H9 (cell line): ENCODE measurements at regions not wholly inside any gene's neighbourhood (a gene's known extent, or its start where the extent isn't known, plus 50 kb on each side); places are given as distances from the start of the nearest gene placed in this dataset.

ENCODE experiments used
- DNase-seq: peaks from one replicate; pipeline ENCODE4 v3.0.0-alpha.2; 2017
- H2AFZ ChIP-seq: one replicate; pipeline ENCODE4 v1.6.1; 2013; ENCODE audit warnings: mild to moderate bottlenecking, low read length, control low read depth, moderate library complexity
- H2AK5ac ChIP-seq: 2 replicates; pipeline ENCODE4 v1.6.1; 2013; ENCODE audit warnings: low read length, control low read depth, mixed read lengths; ENCODE audit not compliant: insufficient read length
- H2BK120ac ChIP-seq: one replicate; pipeline ENCODE4 v1.6.1; 2013; ENCODE audit warnings: low read depth, mild to moderate bottlenecking, low read length, control low read depth, inconsistent platforms; ENCODE audit not compliant: poor library complexity, severe bottlenecking
- H2BK12ac ChIP-seq: 2 replicates; pipeline ENCODE4 v1.6.1; 2013; ENCODE audit warnings: low read length, control low read depth, mixed read lengths, low read depth; ENCODE audit not compliant: insufficient read length
- H2BK15ac ChIP-seq: 2 replicates; pipeline ENCODE4 v1.6.1; 2013; ENCODE audit warnings: low read depth, low read length, control low read depth
- H2BK20ac ChIP-seq: one replicate; pipeline ENCODE4 v1.6.1; 2013; ENCODE audit warnings: low read depth, mild to moderate bottlenecking, low read length, control low read depth, inconsistent platforms; ENCODE audit not compliant: poor library complexity, severe bottlenecking
- H2BK5ac ChIP-seq: 2 replicates; pipeline ENCODE4 v1.6.1; 2013; ENCODE audit warnings: low read length, control low read depth, mixed read lengths; ENCODE audit not compliant: insufficient read length
- H3K14ac ChIP-seq: 2 replicates; pipeline ENCODE4 v1.6.1; 2013; ENCODE audit warnings: low read length, control low read depth; ENCODE audit not compliant: insufficient read depth
- H3K18ac ChIP-seq: 2 replicates; pipeline ENCODE4 v1.6.1; 2013; ENCODE audit warnings: low read depth, mild to moderate bottlenecking, mixed read lengths, low read length, control low read depth; ENCODE audit not compliant: insufficient read length
- H3K23ac ChIP-seq: 2 replicates; pipeline ENCODE4 v1.6.1; 2013; ENCODE audit warnings: low read length, control low read depth, mixed read lengths, low read depth; ENCODE audit not compliant: insufficient read length
- H3K23me2 ChIP-seq: 2 replicates; pipeline ENCODE4 v1.6.1; 2013; ENCODE audit warnings: low read depth, mild to moderate bottlenecking, mixed read lengths, low read length, control low read depth; ENCODE audit not compliant: insufficient read length, poor library complexity, severe bottlenecking
- H3K27ac ChIP-seq: 2 replicates; pipeline ENCODE4 v1.5.1; 2013; ENCODE audit warnings: low read length, control low read depth, mixed read lengths, low read depth; ENCODE audit not compliant: insufficient read length
- H3K27me3 ChIP-seq: 2 replicates; pipeline ENCODE4 v1.6.1; 2013; ENCODE audit warnings: low read length, control low read depth, inconsistent platforms; ENCODE audit not compliant: insufficient read depth
- H3K4ac ChIP-seq: 2 replicates; pipeline ENCODE4 v1.6.1; 2013; ENCODE audit warnings: low read depth, mild to moderate bottlenecking, control low read depth, inconsistent platforms, low read length, moderate library complexity
- H3K4me1 ChIP-seq: 2 replicates; pipeline ENCODE4 v1.6.1; 2013; ENCODE audit warnings: low read length, control low read depth, inconsistent platforms; ENCODE audit not compliant: insufficient read depth
- H3K4me2 ChIP-seq: 2 replicates; pipeline ENCODE4 v1.6.1; 2013; ENCODE audit warnings: low read length, control low read depth, mixed read lengths; ENCODE audit not compliant: insufficient read length, insufficient read depth
- H3K56ac ChIP-seq: 2 replicates; pipeline ENCODE4 v1.6.1; 2013; ENCODE audit warnings: low read depth, mild to moderate bottlenecking, mixed read lengths, low read length, control low read depth; ENCODE audit not compliant: insufficient read length
- H3K79me1 ChIP-seq: 2 replicates; pipeline ENCODE4 v1.6.1; 2013; ENCODE audit warnings: low read depth, mild to moderate bottlenecking, moderate library complexity, low read length, control low read depth, inconsistent platforms; ENCODE audit not compliant: insufficient read depth, poor library complexity, severe bottlenecking
- H3K79me2 ChIP-seq: 2 replicates; pipeline ENCODE4 v1.6.1; 2013; ENCODE audit warnings: low read length, control low read depth, inconsistent platforms; ENCODE audit not compliant: insufficient read depth
- H3K9ac ChIP-seq: 2 replicates; pipeline ENCODE4 v1.6.1; 2013; ENCODE audit warnings: low read length, control low read depth, mixed read lengths; ENCODE audit not compliant: insufficient read length; ENCODE audit errors: extremely low read depth
- H3K9me3 ChIP-seq: one replicate; pipeline ENCODE4 v1.6.1; 2013; ENCODE audit warnings: low read depth, low read length, inconsistent platforms; ENCODE audit not compliant: control insufficient read depth
- H3T11ph ChIP-seq: one replicate; pipeline ENCODE4 v1.6.1; 2013; ENCODE audit warnings: mild to moderate bottlenecking, low read length, control low read depth, inconsistent platforms
- H4K20me1 ChIP-seq: one replicate; pipeline ENCODE4 v1.6.1; 2013; ENCODE audit not compliant: control insufficient read depth, insufficient read length, insufficient read depth
- H4K5ac ChIP-seq: 2 replicates; pipeline ENCODE4 v1.6.1; 2013; ENCODE audit warnings: low read depth, mild to moderate bottlenecking, mixed read lengths, low read length, control low read depth; ENCODE audit not compliant: insufficient read length
- H4K8ac ChIP-seq: replicated peaks from 2 replicates; pipeline ENCODE4 v1.6.1; 2013; ENCODE audit warnings: low read length, control low read depth, mixed read lengths, low read depth; ENCODE audit not compliant: insufficient read length
- H4K91ac ChIP-seq: 2 replicates; pipeline ENCODE4 v1.6.1; 2013; ENCODE audit warnings: low read depth, mild to moderate bottlenecking, moderate library complexity, mixed read lengths, low read length, control low read depth; ENCODE audit not compliant: insufficient read length
- H3K27ac Mint-ChIP-seq, 3 experiments: 2 replicates in 2 of 3; 3 replicates in 1 of 3; pipeline ENCODE4 v1.8.0; 2020 to 2021; ENCODE audit warnings: mixed read lengths in 3 of 3, mild to moderate bottlenecking in 1 of 3, moderate library complexity in 1 of 3
- H3K27me3 Mint-ChIP-seq: 2 replicates; pipeline ENCODE4 v1.8.0; 2021; ENCODE audit warnings: low read depth, mild to moderate bottlenecking, moderate library complexity, mixed read lengths
- H3K36me3 Mint-ChIP-seq, 3 experiments: 2 replicates in 2 of 3; 3 replicates in 1 of 3; pipeline ENCODE4 v1.8.0; 2020 to 2021; ENCODE audit warnings: low read depth in 3 of 3, mixed read lengths in 3 of 3; ENCODE audit not compliant: insufficient read depth in 1 of 3
- H3K4me1 Mint-ChIP-seq, 2 experiments: 2 replicates each; pipeline ENCODE4 v1.8.0; 2020; ENCODE audit warnings: mixed read lengths in 2 of 2
- H3K4me3 Mint-ChIP-seq, 2 experiments: 2 replicates in 1 of 2; 3 replicates in 1 of 2; pipeline ENCODE4 v1.8.0; 2020 to 2021; ENCODE audit warnings: mild to moderate bottlenecking in 2 of 2, mixed read lengths in 2 of 2, moderate library complexity in 1 of 2
- H3K9me3 Mint-ChIP-seq, 2 experiments: 2 replicates in 1 of 2; 3 replicates in 1 of 2; pipeline ENCODE4 v1.8.0; 2020; ENCODE audit warnings: mild to moderate bottlenecking in 2 of 2, mixed read lengths in 2 of 2, moderate library complexity in 1 of 2
- CTCF ChIP-seq: fragments of 200-600 bp; sonication (generic); conservative IDR thresholded peaks from 3 replicates; pipeline ENCODE4 v1.8.0; 2021; ENCODE audit warnings: antibody characterized with exemption, mild to moderate bottlenecking
- WGBS: extraction: QIAGEN DNeasy Blood & Tissue Kit; methylation state at CpG from one replicate; pipeline ENCODE4 v1.1.7; 2013; ENCODE audit warnings: missing lambda C conversion rate, low lambda C conversion rate, mixed read lengths; ENCODE audit not compliant: insufficient read length; ENCODE audit errors: extremely low coverage; 5-methylcytosine and 5-hydroxymethylcytosine counted together

- no peak overlapping the region for H4K8ac ChIP-seq
- no peaks in the 10 kb centered on the region; the same call in 1 of the 2 replicates for H3K4me1 ChIP-seq
- DNase-seq, result no peak
- no peak overlapping the region for H3K56ac ChIP-seq
- no peaks in the 10 kb centered on the region for H3K23me2 ChIP-seq
- no peak overlapping the region for H3K4me3 Mint-ChIP-seq
- no peak overlapping the region for H2BK5ac ChIP-seq
- H3K4me1 Mint-ChIP-seq, result no peaks in the 10 kb centered on the region
- no peak overlapping the region for H3K4ac ChIP-seq
- H3K4me2 ChIP-seq, result no peak overlapping the region
- H3K9me3 ChIP-seq, result no peaks in the 10 kb centered on the region
- TF ChIP-seq CTCF, result no peak
- no peak overlapping the region for H3K9ac ChIP-seq
- no peak overlapping the region for H3K14ac ChIP-seq
- H3K9me3 Mint-ChIP-seq, result no peaks in the 10 kb centered on the region
- H3K27me3 ChIP-seq, result no peaks in the 10 kb centered on the region
- H3K79me2 ChIP-seq, result no peaks in the 10 kb centered on the region
- no peak overlapping the region for H2BK120ac ChIP-seq
- H2BK20ac ChIP-seq, result no peak overlapping the region
- H3K27ac Mint-ChIP-seq, result no peak overlapping the region
- no peaks in the 10 kb centered on the region for H3K27me3 Mint-ChIP-seq
- no peaks in the 10 kb centered on the region for H4K20me1 ChIP-seq
- no peak overlapping the region for H2AK5ac ChIP-seq
- H4K5ac ChIP-seq, result no peak overlapping the region
- H3K79me1 ChIP-seq, result no peaks in the 10 kb centered on the region
- no peak overlapping the region for H3K18ac ChIP-seq
- H3K23ac ChIP-seq, result no peak overlapping the region
- no peak overlapping the region for H3T11ph ChIP-seq
- no peaks in the 10 kb centered on the region; a peak in 1 of 7 replicates for H3K36me3 Mint-ChIP-seq
- H2BK15ac ChIP-seq, result no peak overlapping the region
- no CpG with 5 or more reads among the region's 6 CpGs for WGBS
- H4K91ac ChIP-seq, result no peak overlapping the region
- H3K27ac ChIP-seq, result no peak overlapping the region
- H2BK12ac ChIP-seq, result no peak overlapping the region
- no peak overlapping the region for H2AFZ ChIP-seq
Measured at GRCh38 chr4:181083757-181084361, 1159.3 kb upstream of the TENM3 start.
